Psoas muscle (tissue), 7 donors: ENCODE measurements at regions not wholly inside any gene's neighbourhood (a gene's known extent, or its start where the extent isn't known, plus 50 kb on each side); places are given as distances from the start of the nearest gene placed in this dataset.
"Not testable (repeated sequence)": the region's sequence is repeated elsewhere in the genome, so short reads cannot be mapped to it uniquely, and the experiment has no call there.

Source experiments
- ATAC-seq, 4 donors: fragments of 200-7000 bp; cut with Tn5 transposase; one replicate each; pipeline ENCODE4 v1.9.1; 2020; ENCODE audit warnings: moderate library complexity in 3 of 4, mild to moderate bottlenecking in 2 of 4
- DNase-seq, 2 donors: peaks; one replicate each; pipeline ENCODE4 v3.0.0-alpha.2; 2020
- H3K27ac ChIP-seq: fragments of 200-600 bp; one replicate; pipeline ENCODE4 v1.8.0; 2022
- H3K27me3 ChIP-seq, 3 donors: fragments of 200-600 bp in 1 of 3; one replicate each; pipeline versions ENCODE4 v1.6.1 to v1.8.0; 2013 to 2022; ENCODE audit warnings: low read length in 2 of 3, mild to moderate bottlenecking in 2 of 3, moderate library complexity in 1 of 3; ENCODE audit not compliant: insufficient read depth in 3 of 3
- H3K36me3 ChIP-seq, 2 donors: fragments of 200-600 bp in 1 of 2; one replicate each; pipeline versions ENCODE4 v1.6.1 to v1.8.0; 2013 to 2022; ENCODE audit warnings: low read depth in 1 of 2, mild to moderate bottlenecking in 1 of 2, moderate library complexity in 1 of 2; ENCODE audit not compliant: insufficient read depth in 1 of 2
- H3K4me1 ChIP-seq: fragments of 200-600 bp; one replicate; pipeline ENCODE4 v1.8.0; 2022
- H3K4me3 ChIP-seq: fragments of 200-600 bp; one replicate; pipeline ENCODE4 v1.8.0; 2022; ENCODE audit warnings: mild to moderate bottlenecking
- H3K9me3 ChIP-seq: fragments of 200-600 bp; one replicate; pipeline ENCODE4 v1.8.0; 2022
- CTCF ChIP-seq: fragments of 200-600 bp; IDR thresholded peaks from one replicate; pipeline ENCODE4 v1.8.0; 2022; ENCODE audit warnings: antibody characterized with exemption
- WGBS, 3 donors: extraction: QIAGEN DNeasy Blood & Tissue Kit; methylation state at CpG; one replicate each; pipeline versions ENCODE4 v1.1.6 to v1.1.7; 2013; 5-methylcytosine and 5-hydroxymethylcytosine counted together
- intact Hi-C, 2 donors: fragments of 100-400 bp; cut with DNase I; formaldehyde crosslinking; loops; one replicate each; pipeline versions ENCODE4 v1.11.0 to v1.14.2; 2022
- donor health status: healthy with polysubstance abuse.
- donor health status: DM: no; HTN: no; CAD: no; lungs with moderate emphysema.
- donor health status: Bipolar disorder and iron deficiency.
- donor health status: healthy.
- donor health status: DM: yes; HTN: yes; CAD: no.
- donor health status: DM: no; HTN: no; CAD: no.
- donor health status: DM: yes; HTN: yes; CAD: no.

DNA sequence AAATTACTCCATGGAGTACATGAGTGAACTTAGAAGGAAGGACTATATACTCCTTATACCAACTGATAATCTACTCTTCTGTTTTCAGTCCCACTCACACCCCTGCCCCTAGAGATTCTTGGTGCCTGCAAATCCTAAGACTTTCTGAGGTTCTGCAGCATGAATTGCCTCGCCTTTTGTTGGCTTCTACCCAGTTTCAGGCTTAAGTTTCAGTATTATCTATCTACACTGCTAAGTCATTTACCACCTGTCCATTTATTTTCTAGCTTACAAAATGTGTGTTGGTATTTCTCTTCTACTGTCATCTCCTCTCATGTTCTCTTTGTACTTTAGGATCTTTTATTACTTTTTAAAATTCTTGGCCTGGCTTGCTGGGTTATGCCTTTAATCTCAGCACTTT lies 94.4 kb upstream of the AMOT start:
- 13 to 35% (median 19%) methylated on average over 1 of the region's 1 CpG for WGBS, 3 donors
- no peaks in the 10 kb centered on the region for H3K4me1 ChIP-seq
- H3K27me3 ChIP-seq: no peaks in the 10 kb centered on the region
- TF ChIP-seq CTCF: no peak
- intact Hi-C loops: no loop called here
- no peak for DNase-seq
- ATAC-seq: no peak
- no peaks in the 10 kb centered on the region for H3K36me3 ChIP-seq
- H3K9me3 ChIP-seq: no peaks in the 10 kb centered on the region
- H3K27ac ChIP-seq: peak overlapping the region; percentile 33
- no peak overlapping the region for H3K4me3 ChIP-seq

- peak; percentile 63 to 86 (median 80) for ATAC-seq
- DNase-seq: no peak
- no peak overlapping the region for H3K4me3 ChIP-seq
- H3K36me3 ChIP-seq: no peaks in the 10 kb centered on the region
- WGBS, 3 donors: 23 to 45% (median 29%) methylated on average over 3 of the region's 3 CpGs
- no peaks in the 10 kb centered on the region for H3K4me1 ChIP-seq
- TF ChIP-seq CTCF: no peak
- no peaks in the 10 kb centered on the region for H3K9me3 ChIP-seq
- H3K27me3 ChIP-seq: no peaks in the 10 kb centered on the region
- peak overlapping the region; percentile 70 for H3K27ac ChIP-seq
- intact Hi-C loops: no loop called here
Measured at GRCh38 chrX:112931900-112932299, 91.3 kb upstream of the AMOT start.

DNA sequence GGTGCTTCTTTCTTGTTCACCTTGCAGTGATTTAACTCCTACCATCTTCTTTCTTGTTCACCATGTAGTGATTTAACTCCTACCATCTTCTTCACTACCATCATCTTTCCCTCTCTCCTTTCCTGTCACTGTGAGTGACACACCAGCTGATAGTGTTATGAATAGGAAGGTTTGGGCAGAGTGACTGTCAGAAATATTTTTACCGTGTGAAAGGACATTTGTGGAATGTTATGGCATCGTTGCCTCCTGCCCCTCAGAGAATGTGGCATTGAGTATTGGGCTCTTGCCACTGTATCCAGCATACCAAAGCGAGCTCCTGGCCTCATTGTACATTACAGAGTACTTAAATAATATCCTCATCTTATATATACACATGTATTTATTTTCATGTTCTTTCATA lies 90.8 kb upstream of the AMOT start:
- WGBS, 3 donors: 22 to 25% (median 22%) methylated on average over 3 of the region's 3 CpGs
- no peaks in the 10 kb centered on the region for H3K36me3 ChIP-seq
- H3K27ac ChIP-seq: peak overlapping the region; percentile 70
- intact Hi-C loops: no loop called here
- no peaks in the 10 kb centered on the region for H3K4me1 ChIP-seq
- ATAC-seq: peak; percentile 92 to 97 (median 96)
- no peaks in the 10 kb centered on the region for H3K27me3 ChIP-seq
- H3K4me3 ChIP-seq: no peak overlapping the region
- TF ChIP-seq CTCF: no peak
- H3K9me3 ChIP-seq: no peaks in the 10 kb centered on the region
- DNase-seq: no peak

DNA sequence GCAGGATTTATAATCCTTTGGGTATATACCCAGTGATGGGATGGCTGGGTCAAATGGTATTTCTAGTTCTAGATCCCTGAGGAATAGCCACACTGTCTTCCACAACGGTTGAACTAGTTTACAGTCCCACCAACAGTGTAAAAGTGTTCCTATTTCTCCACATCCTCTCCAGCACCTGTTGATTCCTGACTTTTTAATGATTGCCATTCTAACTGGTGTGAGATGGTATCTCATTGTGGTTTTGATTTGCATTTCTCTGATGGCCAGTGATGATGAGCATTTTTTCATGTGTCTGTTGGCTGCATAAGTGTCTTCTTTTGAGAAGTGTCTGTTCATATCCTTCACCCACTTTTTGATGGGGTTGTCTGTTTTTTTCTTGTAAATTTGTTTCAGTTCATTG lies 82.8 kb upstream of the AMOT start:
- H3K4me1 ChIP-seq, ATAC-seq, H3K9me3 ChIP-seq, H3K4me3 ChIP-seq, H3K36me3 ChIP-seq, H3K27me3 ChIP-seq, DNase-seq, intact Hi-C loops, H3K27ac ChIP-seq: not testable (repeated sequence)
- 61 to 80% (median 75%) methylated on average over 1 of the region's 1 CpG for WGBS, 3 donors

DNA sequence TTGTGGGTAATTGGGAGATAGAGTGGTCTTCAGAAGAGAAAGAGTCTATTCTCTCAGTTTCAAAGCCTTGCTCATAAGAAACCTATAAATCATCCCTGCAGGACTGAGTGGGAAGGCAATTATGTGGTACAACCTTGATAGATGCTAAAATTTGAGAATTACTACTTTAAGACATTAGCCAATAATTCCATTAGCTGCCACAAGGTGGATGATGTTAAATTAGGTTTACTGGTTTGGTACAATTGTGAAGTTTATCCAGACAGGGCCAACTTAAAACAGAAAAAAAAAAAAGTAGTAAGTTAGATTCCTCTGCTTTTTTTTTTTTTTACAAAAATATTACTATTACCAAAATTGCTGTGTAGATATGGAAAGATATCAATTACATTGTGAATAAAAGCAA lies 73.2 kb upstream of the AMOT start:
- ATAC-seq (no peak), DNase-seq (no peak)
- Histone ChIP-seq H3K4me1 (no peaks in the 10 kb centered on the region), H3K9me3 (no peaks in the 10 kb centered on the region), H3K27me3 (peaks cover 0 to 4% (median 0%) of the 10 kb centered on the region in 3 donors), H3K27ac (no peak overlapping the region), H3K4me3 (no peak overlapping the region), H3K36me3 (no peaks in the 10 kb centered on the region)
- TF ChIP-seq CTCF: peak; percentile 10
- intact Hi-C loops: no loop called here
